ENCODE measurements at regions not wholly inside any gene's neighbourhood (a gene's known extent, or its start where the extent isn't known, plus 50 kb on each side); places are given as distances from the start of the nearest gene placed in this dataset.

GRCh38 chr6:14951704-14952103 lies 294.2 kb upstream of the JARID2 start:
- H3K9me3 ChIP-seq (ENCODE audit: control insufficient read depth, insufficient read depth, low read length), result no peaks in the 10 kb centered on the region
- H3K4me2 ChIP-seq (ENCODE audit: low read length), result no peak overlapping the region
- no peaks in the 10 kb centered on the region for H4K20me1 ChIP-seq (ENCODE audit: control insufficient read depth, insufficient read depth, low read depth, low read length)
- H3K36me3 ChIP-seq (ENCODE audit: control insufficient read depth, low read length), result no peaks in the 10 kb centered on the region
- H3K79me2 ChIP-seq (ENCODE audit: control insufficient read depth, low read length), result no peaks in the 10 kb centered on the region
- no peak for TF ChIP-seq EZH2phosphoT487 (IDR thresholded peaks at IDR 0.05; ENCODE audit: borderline replicate concordance, low read length)
- no peak for TF ChIP-seq CTCF (IDR thresholded peaks at IDR 0.05; ENCODE audit: low read depth, low read length, poor library complexity, severe bottlenecking)
- no peaks in the 10 kb centered on the region for H3K27me3 ChIP-seq (ENCODE audit: control insufficient read depth, low read length)
- H3K27ac ChIP-seq (ENCODE audit: low read depth, low read length), result no peak overlapping the region
- 0 out of 2 replicates have a peak, but pooled peaks cover 3% of the 10 kb centered on the region for H3K4me1 ChIP-seq (ENCODE audit: control insufficient read depth, low read length)
- no peaks in the 10 kb centered on the region for H3K9me2 ChIP-seq (replicated peaks; ENCODE audit: control insufficient read depth, low read length)
- no peak overlapping the region for H3K4me3 ChIP-seq (ENCODE audit: low read length)
- no peaks in the 10 kb centered on the region for H3F3A ChIP-seq (ENCODE audit: control insufficient read depth, insufficient read depth)

- no peaks in the 10 kb centered on the region for H3K9me2 ChIP-seq (replicated peaks; ENCODE audit: control insufficient read depth, low read length)
- H3K4me2 ChIP-seq (ENCODE audit: low read length), result no peak overlapping the region
- H3K36me3 ChIP-seq (ENCODE audit: control insufficient read depth, low read length), result no peaks in the 10 kb centered on the region
- no peaks in the 10 kb centered on the region for H4K20me1 ChIP-seq (ENCODE audit: control insufficient read depth, insufficient read depth, low read depth, low read length)
- no peaks in the 10 kb centered on the region for H3K27me3 ChIP-seq (ENCODE audit: control insufficient read depth, low read length)
- no peaks in the 10 kb centered on the region for H3K9me3 ChIP-seq (ENCODE audit: control insufficient read depth, insufficient read depth, low read length)
- H3F3A ChIP-seq (ENCODE audit: control insufficient read depth, insufficient read depth), result no peaks in the 10 kb centered on the region
- TF ChIP-seq EZH2phosphoT487 (IDR thresholded peaks at IDR 0.05; ENCODE audit: borderline replicate concordance, low read length) (no peak), CTCF (IDR thresholded peaks at IDR 0.05; ENCODE audit: low read depth, low read length, poor library complexity, severe bottlenecking) (no peak)
- H3K4me1 ChIP-seq (ENCODE audit: control insufficient read depth, low read length), result no peaks in the 10 kb centered on the region
- no peak overlapping the region for H3K27ac ChIP-seq (ENCODE audit: low read depth, low read length)
- no peak overlapping the region for H3K4me3 ChIP-seq (ENCODE audit: low read length)
- no peaks in the 10 kb centered on the region for H3K79me2 ChIP-seq (ENCODE audit: control insufficient read depth, low read length)
Observed at GRCh38 chr6:14953836-14954235, 292.0 kb upstream of the JARID2 start.

- no peak for TF ChIP-seq EZH2phosphoT487 (IDR thresholded peaks at IDR 0.05; ENCODE audit: borderline replicate concordance, low read length)
- no peak for TF ChIP-seq CTCF (IDR thresholded peaks at IDR 0.05; ENCODE audit: low read depth, low read length, poor library complexity, severe bottlenecking)
- H4K20me1 ChIP-seq (ENCODE audit: control insufficient read depth, insufficient read depth, low read depth, low read length), result no peaks in the 10 kb centered on the region
- H3K4me3 ChIP-seq (ENCODE audit: low read length), result no peak overlapping the region
- no peaks in the 10 kb centered on the region for H3K36me3 ChIP-seq (ENCODE audit: control insufficient read depth, low read length)
- H3K27ac ChIP-seq (ENCODE audit: low read depth, low read length), result no peak overlapping the region
- H3K9me2 ChIP-seq (replicated peaks; ENCODE audit: control insufficient read depth, low read length), result no peaks in the 10 kb centered on the region
- H3K4me1 ChIP-seq (ENCODE audit: control insufficient read depth, low read length), result no peaks in the 10 kb centered on the region
- H3K4me2 ChIP-seq (ENCODE audit: low read length), result no peak overlapping the region
- no peaks in the 10 kb centered on the region for H3K9me3 ChIP-seq (ENCODE audit: control insufficient read depth, insufficient read depth, low read length)
- H3F3A ChIP-seq (ENCODE audit: control insufficient read depth, insufficient read depth), result no peaks in the 10 kb centered on the region
- no peaks in the 10 kb centered on the region for H3K27me3 ChIP-seq (ENCODE audit: control insufficient read depth, low read length)
- no peaks in the 10 kb centered on the region for H3K79me2 ChIP-seq (ENCODE audit: control insufficient read depth, low read length)
Observed at GRCh38 chr6:14957355-14958059, 288.4 kb upstream of the JARID2 start.
